Astrocyte (in vitro differentiated cells and primary cell): ENCODE measurements at regions not wholly inside any gene's neighbourhood (a gene's known extent, or its start where the extent isn't known, plus 50 kb on each side); places are given as distances from the start of the nearest gene placed in this dataset.

ENCODE experiments used
- EZH2 ChIP-seq: IDR thresholded peaks from 2 replicates; pipeline ENCODE4 v1.6.1; 2012; ENCODE audit warnings: mild to moderate bottlenecking, low read length, inconsistent platforms; ENCODE audit not compliant: insufficient read depth
- TF ChIP-seq, protein P1 (sequence below): IDR thresholded peaks from 2 replicates; pipeline ENCODE4 v1.5.1; 2011; ENCODE audit warnings: low read depth, mild to moderate bottlenecking, inconsistent platforms, low read length, moderate library complexity; ENCODE audit not compliant: insufficient read depth

DNA sequence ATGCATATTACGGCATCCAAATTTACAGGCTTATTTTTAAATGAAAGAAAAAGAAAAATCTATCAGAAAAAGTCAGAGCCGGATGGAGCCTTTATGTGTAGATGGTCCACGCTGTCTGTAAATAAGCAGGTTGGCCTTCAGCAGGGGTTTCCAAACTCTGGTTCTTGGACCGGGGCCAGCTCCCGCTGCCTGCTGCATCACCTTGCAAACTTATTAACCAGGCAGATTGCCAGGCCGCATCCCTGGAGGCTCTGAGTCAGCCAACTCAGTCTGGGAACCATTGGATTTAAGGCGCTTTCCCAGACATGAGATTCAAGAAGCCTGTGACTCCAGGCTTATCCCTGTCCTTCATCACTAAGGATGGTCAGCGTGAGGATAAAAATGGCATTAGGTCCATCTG, 212.4 kb downstream of the OPA1 start:
- TF ChIP-seq, protein P1, sequence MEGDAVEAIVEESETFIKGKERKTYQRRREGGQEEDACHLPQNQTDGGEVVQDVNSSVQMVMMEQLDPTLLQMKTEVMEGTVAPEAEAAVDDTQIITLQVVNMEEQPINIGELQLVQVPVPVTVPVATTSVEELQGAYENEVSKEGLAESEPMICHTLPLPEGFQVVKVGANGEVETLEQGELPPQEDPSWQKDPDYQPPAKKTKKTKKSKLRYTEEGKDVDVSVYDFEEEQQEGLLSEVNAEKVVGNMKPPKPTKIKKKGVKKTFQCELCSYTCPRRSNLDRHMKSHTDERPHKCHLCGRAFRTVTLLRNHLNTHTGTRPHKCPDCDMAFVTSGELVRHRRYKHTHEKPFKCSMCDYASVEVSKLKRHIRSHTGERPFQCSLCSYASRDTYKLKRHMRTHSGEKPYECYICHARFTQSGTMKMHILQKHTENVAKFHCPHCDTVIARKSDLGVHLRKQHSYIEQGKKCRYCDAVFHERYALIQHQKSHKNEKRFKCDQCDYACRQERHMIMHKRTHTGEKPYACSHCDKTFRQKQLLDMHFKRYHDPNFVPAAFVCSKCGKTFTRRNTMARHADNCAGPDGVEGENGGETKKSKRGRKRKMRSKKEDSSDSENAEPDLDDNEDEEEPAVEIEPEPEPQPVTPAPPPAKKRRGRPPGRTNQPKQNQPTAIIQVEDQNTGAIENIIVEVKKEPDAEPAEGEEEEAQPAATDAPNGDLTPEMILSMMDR = no peak
- TF ChIP-seq EZH2 = no peak
